Mesendoderm (in vitro differentiated cells): ENCODE measurements at regions not wholly inside any gene's neighbourhood (a gene's known extent, or its start where the extent isn't known, plus 50 kb on each side); places are given as distances from the start of the nearest gene placed in this dataset.

Source experiments
- DNase-seq: peaks from one replicate; pipeline ENCODE4 v3.0.0; 2013
- H2AK5ac ChIP-seq: 2 replicates; pipeline ENCODE4 v1.6.1; 2013; ENCODE audit warnings: low read length, inconsistent platforms
- H2BK120ac ChIP-seq: 2 replicates; pipeline ENCODE4 v1.6.1; 2013; ENCODE audit warnings: low read depth, mild to moderate bottlenecking, low read length, moderate library complexity, mixed read lengths
- H2BK15ac ChIP-seq: replicated peaks from 2 replicates; pipeline ENCODE4 v1.6.1; 2013; ENCODE audit warnings: low read depth, mild to moderate bottlenecking, moderate library complexity
- H2BK5ac ChIP-seq: 2 replicates; pipeline ENCODE4 v1.6.1; 2013; ENCODE audit warnings: low read length, inconsistent platforms
- H3K18ac ChIP-seq: 2 replicates; pipeline ENCODE4 v1.6.1; 2013; ENCODE audit warnings: mild to moderate bottlenecking, low read length, mixed read lengths
- H3K23ac ChIP-seq: one replicate; pipeline ENCODE4 v1.6.1; 2013; ENCODE audit warnings: low read length
- H3K27ac ChIP-seq: 2 replicates; pipeline ENCODE4 v1.5.1; 2013; ENCODE audit warnings: low read depth, mild to moderate bottlenecking, inconsistent platforms, low read length, moderate library complexity
- H3K27me3 ChIP-seq: 2 replicates; pipeline ENCODE4 v1.6.1; 2013; ENCODE audit warnings: low read length, control low read depth, mild to moderate bottlenecking, inconsistent platforms; ENCODE audit not compliant: insufficient read depth, poor library complexity
- H3K36me3 ChIP-seq: 2 replicates; pipeline ENCODE4 v1.6.1; 2013; ENCODE audit warnings: low read length, inconsistent platforms; ENCODE audit not compliant: control insufficient read depth, insufficient read depth
- H3K4ac ChIP-seq: one replicate; pipeline ENCODE4 v1.6.1; 2013; ENCODE audit warnings: low read depth, mild to moderate bottlenecking, low read length, moderate library complexity
- H3K4me1 ChIP-seq: 2 replicates; pipeline ENCODE4 v1.6.1; 2013; ENCODE audit warnings: low read depth, low read length, inconsistent platforms; ENCODE audit not compliant: control insufficient read depth
- H3K4me2 ChIP-seq: 2 replicates; pipeline ENCODE4 v1.6.1; 2013; ENCODE audit warnings: low read length
- H3K4me3 ChIP-seq: 2 replicates; pipeline ENCODE4 v1.5.1; 2013; ENCODE audit warnings: mild to moderate bottlenecking, low read length
- H3K56ac ChIP-seq: one replicate; pipeline ENCODE4 v1.6.1; 2013; ENCODE audit warnings: low read length
- H3K79me1 ChIP-seq: 2 replicates; pipeline ENCODE4 v1.6.1; 2013; ENCODE audit warnings: low read length, inconsistent platforms
- H3K79me2 ChIP-seq: 2 replicates; pipeline ENCODE4 v1.6.1; 2013; ENCODE audit warnings: mild to moderate bottlenecking, low read length; ENCODE audit not compliant: control insufficient read depth, insufficient read depth
- H3K9ac ChIP-seq: 2 replicates; pipeline ENCODE4 v1.6.1; 2013; ENCODE audit warnings: low read length, inconsistent platforms
- H4K5ac ChIP-seq: one replicate; pipeline ENCODE4 v1.6.1; 2013; ENCODE audit warnings: low read length
- H4K8ac ChIP-seq: one replicate; pipeline ENCODE4 v1.6.1; 2013; ENCODE audit warnings: low read depth, mild to moderate bottlenecking, control low read depth, low read length, moderate library complexity
- WGBS: extraction: QIAGEN DNeasy Blood & Tissue Kit; methylation state at CpG from one replicate; pipeline ENCODE4 v1.1.7; 2013; ENCODE audit warnings: low lambda C conversion rate, missing lambda C conversion rate; ENCODE audit not compliant: insufficient coverage; ENCODE audit errors: extremely low coverage; 5-methylcytosine and 5-hydroxymethylcytosine counted together

- no peak overlapping the region for H2BK5ac ChIP-seq
- WGBS, result no CpG with 5 or more reads among the region's 4 CpGs
- no peak overlapping the region for H3K56ac ChIP-seq
Measured at GRCh38 chr6:150676344-150676743, 76.7 kb downstream of the PLEKHG1 start.

DNA sequence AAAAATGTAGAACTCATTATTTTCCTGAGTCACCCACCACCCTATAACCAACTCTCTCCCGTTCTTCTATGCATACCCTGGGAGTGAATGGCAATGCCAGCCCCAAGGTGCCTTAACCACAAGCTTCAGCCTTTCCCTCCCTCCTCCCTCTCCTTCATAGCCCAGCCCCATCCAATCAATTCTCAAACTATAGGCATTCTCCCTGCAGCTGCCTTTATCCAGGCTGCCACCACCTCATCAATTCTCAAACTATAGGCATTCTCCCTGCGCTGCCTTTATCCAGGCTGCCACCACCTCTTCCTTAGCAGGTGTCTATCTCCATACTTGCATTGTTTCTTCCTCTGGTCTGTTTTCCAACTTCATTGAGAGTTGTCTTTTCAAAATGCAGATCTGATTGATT is 77.1 kb downstream of the PLEKHG1 start:
- H3K9ac ChIP-seq, result no peak overlapping the region
- H3K36me3 ChIP-seq, result no peaks in the 10 kb centered on the region
- no peak for DNase-seq
- no CpG with 5 or more reads among the region's 2 CpGs for WGBS
- no peaks in the 10 kb centered on the region for H3K27me3 ChIP-seq
- no peak overlapping the region for H2BK5ac ChIP-seq
- H2BK15ac ChIP-seq, result no peak overlapping the region
- H3K18ac ChIP-seq, result no peak overlapping the region
- no peak overlapping the region for H2AK5ac ChIP-seq
- no peak overlapping the region for H3K4me3 ChIP-seq
- H3K4ac ChIP-seq, result no peak overlapping the region
- H3K79me1 ChIP-seq, result no peaks in the 10 kb centered on the region
- no peak overlapping the region for H2BK120ac ChIP-seq
- H3K27ac ChIP-seq, result no peak overlapping the region
- no peaks in the 10 kb centered on the region for H3K4me1 ChIP-seq
- no peak overlapping the region for H3K4me2 ChIP-seq
- no peak overlapping the region for H3K23ac ChIP-seq
- H4K8ac ChIP-seq, result no peak overlapping the region
- H3K56ac ChIP-seq, result no peak overlapping the region
- H3K79me2 ChIP-seq, result no peaks in the 10 kb centered on the region
- H4K5ac ChIP-seq, result no peak overlapping the region

More at GRCh38 chr6:150676344-150676743, 76.7 kb downstream of the PLEKHG1 start:
- H4K5ac ChIP-seq, result no peak overlapping the region
- H3K9ac ChIP-seq, result no peak overlapping the region
- H2BK15ac ChIP-seq, result no peak overlapping the region
- no peak overlapping the region for H3K4me3 ChIP-seq
- no peaks in the 10 kb centered on the region for H3K4me1 ChIP-seq
- DNase-seq, result no peak
- no peak overlapping the region for H3K27ac ChIP-seq
- no peak overlapping the region for H3K23ac ChIP-seq
- no peaks in the 10 kb centered on the region for H3K79me1 ChIP-seq
- no peak overlapping the region for H3K4ac ChIP-seq
- H4K8ac ChIP-seq, result no peak overlapping the region
- H3K18ac ChIP-seq, result no peak overlapping the region
- H3K4me2 ChIP-seq, result no peak overlapping the region
- no peaks in the 10 kb centered on the region for H3K27me3 ChIP-seq
- no peaks in the 10 kb centered on the region for H3K79me2 ChIP-seq
- no peak overlapping the region for H2BK120ac ChIP-seq
- H3K36me3 ChIP-seq, result no peaks in the 10 kb centered on the region
- no peak overlapping the region for H2AK5ac ChIP-seq

DNA sequence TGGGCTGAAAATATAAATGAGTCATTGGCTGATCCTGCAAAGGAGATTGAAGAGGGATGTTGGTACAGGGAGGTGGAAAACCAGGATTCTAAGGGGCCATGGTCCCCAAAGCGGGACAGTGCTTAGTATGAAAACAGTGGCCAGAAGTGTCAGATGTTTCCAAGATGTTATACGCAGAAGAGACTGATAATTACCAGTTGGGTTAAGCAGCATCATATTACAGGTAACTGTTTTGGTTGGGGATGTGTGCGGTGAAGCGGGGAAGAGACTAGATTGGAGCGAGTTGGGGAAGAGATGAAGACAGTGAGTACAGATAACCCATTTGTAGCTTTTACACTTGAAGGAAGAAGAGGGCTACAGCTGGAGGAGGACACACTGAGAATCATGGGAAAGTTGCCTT is 80.8 kb downstream of the PLEKHG1 start:
- 100% methylated on average over 3 of the region's 5 CpGs for WGBS
- no peaks in the 10 kb centered on the region for H3K36me3 ChIP-seq
- H4K8ac ChIP-seq, result no peak overlapping the region

GRCh38 chr6:150681578-150682395 is 82.1 kb downstream of the PLEKHG1 start:
- Histone ChIP-seq H2BK120ac (no peak overlapping the region), H3K56ac (no peak overlapping the region), H3K18ac (no peak overlapping the region), H4K5ac (no peak overlapping the region), H3K4ac (no peak overlapping the region), H4K8ac (no peak overlapping the region), H3K4me3 (no peak overlapping the region), H3K27ac (no peak overlapping the region), H2BK5ac (no peak overlapping the region), H3K79me1 (no peaks in the 10 kb centered on the region), H3K36me3 (no peaks in the 10 kb centered on the region), H3K27me3 (no peaks in the 10 kb centered on the region), H3K23ac (no peak overlapping the region), H2AK5ac (no peak overlapping the region), H2BK15ac (no peak overlapping the region), H3K79me2 (no peaks in the 10 kb centered on the region), H3K4me1 (no peaks in the 10 kb centered on the region), H3K9ac (no peak overlapping the region), H3K4me2 (no peak overlapping the region)
- no peak for DNase-seq
- WGBS, result no CpG with 5 or more reads among the region's 11 CpGs

More for the DNA sequence above, 80.8 kb downstream of the PLEKHG1 start:
- Histone ChIP-seq H3K9ac (no peak overlapping the region), H3K4ac (no peak overlapping the region), H3K4me3 (no peak overlapping the region), H3K18ac (no peak overlapping the region), H4K5ac (no peak overlapping the region), H2BK120ac (no peak overlapping the region), H3K23ac (no peak overlapping the region), H2BK15ac (no peak overlapping the region), H3K4me1 (no peaks in the 10 kb centered on the region), H3K56ac (no peak overlapping the region), H2AK5ac (no peak overlapping the region), H3K27ac (no peak overlapping the region), H3K27me3 (no peaks in the 10 kb centered on the region), H2BK5ac (no peak overlapping the region), H3K4me2 (no peak overlapping the region), H3K79me1 (no peaks in the 10 kb centered on the region), H3K79me2 (no peaks in the 10 kb centered on the region)
- no peak for DNase-seq

GRCh38 chr6:150683320-150683719 is 83.6 kb downstream of the PLEKHG1 start:
- Histone ChIP-seq H2BK15ac (no peak overlapping the region), H2BK120ac (no peak overlapping the region), H3K4ac (no peak overlapping the region), H3K79me1 (no peaks in the 10 kb centered on the region), H3K23ac (no peak overlapping the region), H3K36me3 (no peaks in the 10 kb centered on the region), H3K56ac (no peak overlapping the region), H3K4me2 (no peak overlapping the region), H4K8ac (no peak overlapping the region), H3K9ac (no peak overlapping the region), H3K79me2 (no peaks in the 10 kb centered on the region), H4K5ac (no peak overlapping the region), H3K27me3 (no peaks in the 10 kb centered on the region), H3K4me3 (no peak overlapping the region), H3K18ac (no peak overlapping the region), H2BK5ac (no peak overlapping the region), H2AK5ac (no peak overlapping the region), H3K4me1 (no peaks in the 10 kb centered on the region), H3K27ac (no peak overlapping the region)
- no peak for DNase-seq
- no CpG with 5 or more reads among the region's 8 CpGs for WGBS

DNA sequence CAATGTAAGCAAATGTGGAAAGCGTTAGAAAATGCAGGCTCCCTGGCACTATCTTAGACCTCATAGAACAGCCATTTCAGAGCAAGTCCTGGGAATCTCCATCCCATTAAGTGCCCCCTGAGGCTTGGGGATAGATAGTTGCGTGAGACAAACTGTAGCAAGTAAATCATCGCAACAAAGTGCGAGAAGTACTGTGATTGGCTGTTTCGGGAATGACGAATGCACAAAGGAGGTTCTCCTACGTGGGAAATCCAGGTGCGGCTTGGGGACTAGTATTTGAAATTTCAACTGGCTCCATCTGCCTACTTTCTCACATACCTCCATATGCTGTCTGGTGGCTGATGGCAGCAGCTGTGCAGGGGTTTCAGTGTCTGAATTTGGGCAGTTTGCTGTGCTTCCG is 84.5 kb downstream of the PLEKHG1 start:
- H3K27ac ChIP-seq, result no peak overlapping the region
- no peak overlapping the region for H2AK5ac ChIP-seq
- H3K4me3 ChIP-seq, result no peak overlapping the region
- no peak overlapping the region for H2BK15ac ChIP-seq
- H3K79me1 ChIP-seq, result no peaks in the 10 kb centered on the region
- no peak overlapping the region for H3K18ac ChIP-seq
- no peaks in the 10 kb centered on the region for H3K36me3 ChIP-seq
- no peak overlapping the region for H3K9ac ChIP-seq
- no peak overlapping the region for H4K8ac ChIP-seq
- H3K4me2 ChIP-seq, result no peak overlapping the region
- H3K23ac ChIP-seq, result no peak overlapping the region
- no peak overlapping the region for H4K5ac ChIP-seq
- no peaks in the 10 kb centered on the region for H3K27me3 ChIP-seq
- WGBS, result no CpG with 5 or more reads among the region's 9 CpGs
- H2BK5ac ChIP-seq, result no peak overlapping the region
- no peak overlapping the region for H3K56ac ChIP-seq
- no peak overlapping the region for H2BK120ac ChIP-seq
- no peak overlapping the region for H3K4ac ChIP-seq
- H3K4me1 ChIP-seq, result no peaks in the 10 kb centered on the region
- no peaks in the 10 kb centered on the region for H3K79me2 ChIP-seq
- no peak for DNase-seq
